ENCODE measurements at regions not wholly inside any gene's neighbourhood (a gene's known extent, or its start where the extent isn't known, plus 50 kb on each side); places are given as distances from the start of the nearest gene placed in this dataset.

DNA sequence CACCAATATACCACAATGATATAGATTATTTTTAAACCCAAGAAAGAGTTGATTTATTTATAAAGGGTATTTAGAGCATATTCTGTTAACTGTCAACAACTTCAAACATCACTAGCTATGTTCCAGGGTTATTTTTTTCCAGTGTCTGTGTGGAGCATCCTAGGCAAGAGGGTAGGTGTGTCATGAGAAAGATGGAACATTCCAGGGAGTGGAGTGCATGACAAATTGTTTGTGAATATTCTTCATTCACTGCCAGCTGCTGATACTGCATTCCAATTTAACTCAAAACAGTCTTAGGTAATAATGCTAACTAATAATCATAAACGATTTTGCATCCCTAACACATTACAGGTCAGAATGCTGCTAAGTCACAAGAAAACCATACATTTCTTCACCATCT is 148.7 kb upstream of the RASGEF1B start:
- TF ChIP-seq ZNF274 (IDR thresholded peaks at IDR 0.05; ENCODE audit: borderline replicate concordance, extremely low read depth, low read length): no peak
- TF ChIP-seq, protein P1, sequence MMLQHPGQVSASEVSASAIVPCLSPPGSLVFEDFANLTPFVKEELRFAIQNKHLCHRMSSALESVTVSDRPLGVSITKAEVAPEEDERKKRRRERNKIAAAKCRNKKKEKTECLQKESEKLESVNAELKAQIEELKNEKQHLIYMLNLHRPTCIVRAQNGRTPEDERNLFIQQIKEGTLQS (IDR thresholded peaks at IDR 0.05; ENCODE audit: insufficient read depth, low read depth, low read length): no peak
- TF ChIP-seq, protein P2, sequence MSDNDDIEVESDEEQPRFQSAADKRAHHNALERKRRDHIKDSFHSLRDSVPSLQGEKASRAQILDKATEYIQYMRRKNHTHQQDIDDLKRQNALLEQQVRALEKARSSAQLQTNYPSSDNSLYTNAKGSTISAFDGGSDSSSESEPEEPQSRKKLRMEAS (IDR thresholded peaks at IDR 0.05): no peak

Measured in H1 (cell line).